ENCODE measurements at regions not wholly inside any gene's neighbourhood (a gene's known extent, or its start where the extent isn't known, plus 50 kb on each side); places are given as distances from the start of the nearest gene placed in this dataset.

- no peak for DNase-seq (ENCODE audit: extremely low read depth in 1 of 11, low read depth in 9 of 11, low spot score in 4 of 11)
Observed at GRCh38 chr4:124017185-124017785, 620.7 kb downstream of the SPRY1 start.

DNA sequence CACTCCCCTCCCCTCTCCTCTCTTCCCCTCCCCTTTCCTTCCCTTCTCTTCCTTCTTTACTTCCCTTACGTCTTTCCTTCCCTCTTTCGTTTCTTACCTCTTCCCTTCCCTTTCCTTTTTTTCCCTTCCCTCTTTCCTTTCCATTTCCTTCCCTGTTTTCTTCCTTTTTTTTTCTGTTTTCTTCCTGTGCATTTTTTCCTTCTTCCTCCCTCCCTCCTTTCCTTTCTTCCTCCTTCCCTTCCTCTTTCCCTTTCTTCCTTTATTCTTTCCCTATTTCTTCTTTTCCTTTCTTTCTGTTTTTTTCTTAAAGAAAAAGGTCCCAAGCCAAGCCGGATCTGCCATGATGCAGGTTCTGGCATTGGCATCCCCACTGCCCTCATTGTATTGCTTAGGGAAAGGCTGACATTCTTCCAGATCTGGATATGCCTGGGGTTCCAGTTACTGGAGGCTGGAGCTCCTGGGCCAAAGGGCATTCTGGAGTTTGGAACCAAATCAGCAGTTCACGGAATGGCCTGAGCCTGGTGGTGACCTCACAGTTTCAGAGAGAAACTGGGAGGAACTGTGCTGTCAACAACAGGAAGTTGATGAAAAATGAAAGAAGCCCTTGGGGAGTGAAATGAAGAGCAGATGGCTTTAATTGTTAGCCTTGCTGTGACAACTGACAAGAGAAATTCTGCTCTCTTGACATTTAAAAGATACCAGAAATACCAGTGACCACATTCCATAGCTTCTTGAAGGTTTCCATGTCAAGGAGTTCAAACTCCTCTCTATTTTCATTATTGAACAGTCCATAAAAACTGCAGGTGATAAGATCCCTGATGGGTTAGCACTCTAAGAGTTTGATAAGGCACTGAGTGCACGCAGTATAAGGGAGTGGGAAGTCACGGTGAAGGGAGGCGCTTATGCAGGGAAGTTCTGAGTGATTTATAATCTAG lies 622.1 kb downstream of the SPRY1 start:
- DNase-seq (ENCODE audit: extremely low read depth in 1 of 11, low read depth in 9 of 11, low spot score in 4 of 11), result peak in 7 of 11 donors; percentile 36 to 60 (median 43)

GRCh38 chr4:124019749-124020549 lies 623.4 kb downstream of the SPRY1 start:
- DNase-seq (ENCODE audit: extremely low read depth in 1 of 11, low read depth in 9 of 11, low spot score in 4 of 11), result no peak

DNA sequence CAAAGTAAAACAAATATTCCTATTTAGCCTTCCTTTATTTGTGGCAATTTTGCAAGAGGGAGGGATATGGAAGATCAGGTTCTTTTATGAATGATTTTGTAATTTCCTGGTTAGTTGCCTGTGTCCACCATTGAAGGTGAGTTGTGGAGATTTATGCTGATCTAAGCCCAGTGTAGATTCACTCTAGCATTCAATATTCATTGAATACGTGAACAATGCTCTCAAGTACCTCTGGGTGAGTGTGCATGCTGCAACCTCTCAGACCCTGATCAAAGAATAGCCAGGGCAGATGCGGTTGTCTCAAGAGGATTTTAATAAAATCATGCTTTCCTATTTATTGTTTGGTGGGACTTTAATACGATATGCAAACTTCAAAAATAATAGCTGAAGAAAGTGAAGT lies 628.4 kb downstream of the SPRY1 start:
- no peak for DNase-seq (ENCODE audit: extremely low read depth in 1 of 11, low read depth in 9 of 11, low spot score in 4 of 11)

DNA sequence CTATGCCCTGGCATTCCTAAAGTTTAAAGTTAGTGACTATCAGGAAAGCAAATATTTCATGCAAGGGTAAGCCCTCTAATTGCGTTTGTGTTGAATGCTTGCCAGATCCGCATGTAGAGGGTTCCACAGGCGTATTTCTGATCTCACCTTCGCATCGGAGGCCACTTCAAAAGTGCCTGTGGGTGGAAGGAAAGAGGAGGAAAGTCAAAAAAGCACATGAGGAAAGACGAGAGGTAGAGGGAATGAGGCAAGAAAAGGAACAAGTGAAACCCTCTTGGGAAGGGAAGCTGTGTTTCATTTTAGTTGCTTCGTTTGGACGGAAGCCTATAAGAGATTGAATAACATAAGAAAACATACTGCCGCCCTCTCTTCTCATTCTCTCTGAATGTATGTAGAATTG lies 628.8 kb downstream of the SPRY1 start:
- no peak for DNase-seq (ENCODE audit: extremely low read depth in 1 of 11, low read depth in 9 of 11, low spot score in 4 of 11)

- peak in 8 of 11 donors; percentile 32 to 67 (median 54) for DNase-seq (ENCODE audit: extremely low read depth in 1 of 11, low read depth in 9 of 11, low spot score in 4 of 11)
Observed at GRCh38 chr4:124028182-124028581, 631.6 kb downstream of the SPRY1 start.

DNA sequence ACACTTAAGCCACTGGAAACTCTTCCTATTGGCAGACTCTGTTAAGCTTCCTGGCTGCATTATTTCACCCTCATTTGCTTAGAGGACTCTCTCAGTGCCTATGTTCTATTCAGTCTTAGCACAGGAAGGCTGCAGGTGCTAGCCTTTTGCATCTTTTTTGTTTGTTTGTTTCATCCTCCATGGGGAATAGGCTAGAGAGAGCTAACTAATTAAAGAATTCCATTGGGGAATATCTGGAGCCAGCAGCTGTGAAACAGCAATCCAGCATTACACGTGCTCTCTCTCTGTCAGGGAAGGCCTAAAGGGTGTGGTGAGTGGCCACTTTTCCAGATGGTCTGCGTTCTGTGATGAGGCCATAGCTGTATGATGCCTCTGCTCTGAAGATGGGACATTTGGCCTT lies 633.6 kb downstream of the SPRY1 start:
- DNase-seq (ENCODE audit: extremely low read depth in 1 of 11, low read depth in 9 of 11, low spot score in 4 of 11), result no peak

- DNase-seq (ENCODE audit: extremely low read depth in 1 of 11, low read depth in 9 of 11, low spot score in 4 of 11), result no peak
Observed at GRCh38 chr4:124032035-124032434, 635.4 kb downstream of the SPRY1 start.

- DNase-seq (ENCODE audit: extremely low read depth in 1 of 11, low read depth in 9 of 11, low spot score in 4 of 11), result no peak
Observed at GRCh38 chr4:124035364-124036041, 638.9 kb downstream of the SPRY1 start.

DNA sequence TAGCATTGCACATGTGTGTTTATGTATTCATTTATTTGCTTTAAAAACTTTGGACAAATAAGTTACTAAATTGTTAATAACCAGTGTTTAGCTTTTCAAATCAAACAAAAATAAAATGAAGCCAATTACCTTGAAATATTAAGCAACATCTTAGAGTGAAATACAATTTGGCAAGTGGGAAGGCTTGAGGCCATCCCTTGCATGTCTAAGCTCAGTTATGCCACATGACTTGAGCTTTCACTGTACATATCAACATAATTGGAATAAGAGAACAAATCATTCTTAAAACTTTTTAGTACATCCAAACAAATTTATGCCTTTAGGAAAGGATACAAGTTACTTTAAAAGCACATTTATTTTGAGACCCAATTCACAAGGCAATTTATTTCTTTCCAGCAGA lies 640.6 kb downstream of the SPRY1 start:
- DNase-seq (ENCODE audit: extremely low read depth in 1 of 11, low read depth in 9 of 11, low spot score in 4 of 11), result no peak

DNA sequence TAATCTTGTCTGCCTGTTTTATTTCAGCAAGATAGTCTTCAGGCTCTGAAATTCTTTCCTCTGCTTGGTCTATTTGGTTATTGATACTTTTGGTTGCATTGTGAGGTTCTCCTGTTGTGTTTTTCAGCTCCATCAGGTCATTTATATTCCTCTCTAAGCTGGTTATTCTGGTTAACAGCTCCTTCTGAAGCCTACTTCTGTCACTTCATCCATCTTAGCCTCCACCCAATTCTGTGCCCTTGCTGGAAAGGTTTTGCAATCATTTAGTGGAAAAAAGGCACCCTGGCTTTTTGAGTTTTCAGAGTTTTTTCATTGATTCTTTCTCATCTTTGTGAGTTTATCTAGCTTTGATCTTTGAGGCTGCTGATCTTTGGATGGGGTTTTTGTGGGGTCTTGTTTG lies 647.7 kb downstream of the SPRY1 start:
- no peak for DNase-seq (ENCODE audit: extremely low read depth in 1 of 11, low read depth in 9 of 11, low spot score in 4 of 11)

GRCh38 chr4:124044867-124045266 lies 648.3 kb downstream of the SPRY1 start:
- no peak for DNase-seq (ENCODE audit: extremely low read depth in 1 of 11, low read depth in 9 of 11, low spot score in 4 of 11)

DNA sequence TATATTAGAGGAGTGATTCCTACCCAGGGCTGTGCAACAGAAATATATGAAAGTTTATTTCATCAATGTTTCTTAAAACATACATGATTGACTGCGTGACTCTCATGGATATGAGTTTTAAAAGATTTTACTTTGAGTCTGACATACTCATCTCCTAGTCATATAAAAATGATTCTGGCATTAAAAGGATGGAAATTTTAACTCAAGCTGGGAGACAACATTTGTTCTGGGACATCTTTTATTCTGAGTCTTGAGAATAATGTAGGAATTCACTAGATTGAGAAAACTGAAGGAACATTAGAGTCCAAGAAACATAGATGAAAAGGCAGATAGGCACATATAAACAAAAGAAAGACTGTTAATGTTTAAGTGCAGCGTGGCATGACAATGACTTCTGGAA lies 649.6 kb downstream of the SPRY1 start:
- DNase-seq (ENCODE audit: extremely low read depth in 1 of 11, low read depth in 9 of 11, low spot score in 4 of 11), result no peak

DNA sequence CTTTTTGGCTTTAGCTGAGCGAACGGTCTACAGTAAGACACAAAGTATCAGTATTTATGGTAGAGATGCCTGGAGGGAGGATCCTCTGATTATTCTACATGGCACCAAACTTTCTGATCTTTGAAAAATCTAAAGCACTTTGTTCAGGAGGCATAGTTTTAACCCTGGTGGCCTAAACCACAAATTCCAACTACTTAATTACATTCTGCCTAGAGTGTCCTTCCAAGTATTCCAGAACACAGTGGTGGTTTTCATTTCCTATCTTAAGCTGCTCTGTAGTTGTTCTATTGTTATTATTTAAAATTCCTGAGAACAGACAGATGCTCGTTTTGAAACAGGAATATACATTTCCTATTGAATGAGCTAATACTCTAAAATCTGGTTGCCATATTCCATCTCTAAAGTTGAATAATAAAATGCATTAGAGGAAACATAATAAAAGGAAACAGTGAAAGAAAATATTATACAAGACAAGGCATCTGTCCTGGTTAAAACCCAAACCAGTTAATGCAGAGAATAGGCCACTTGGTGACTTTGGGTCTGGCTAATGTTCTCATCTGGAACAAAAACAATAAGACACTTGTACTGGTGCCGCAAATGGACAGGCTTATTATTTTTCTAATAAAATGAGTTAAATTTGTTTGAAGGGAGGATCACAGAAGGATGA lies 657.4 kb downstream of the SPRY1 start:
- no peak for DNase-seq (ENCODE audit: extremely low read depth in 1 of 11, low read depth in 9 of 11, low spot score in 4 of 11)

GRCh38 chr4:124055336-124055735 lies 657.2 kb downstream of the ANKRD50 start:
- DNase-seq (ENCODE audit: extremely low read depth in 1 of 11, low read depth in 9 of 11, low spot score in 4 of 11), result no peak

DNA sequence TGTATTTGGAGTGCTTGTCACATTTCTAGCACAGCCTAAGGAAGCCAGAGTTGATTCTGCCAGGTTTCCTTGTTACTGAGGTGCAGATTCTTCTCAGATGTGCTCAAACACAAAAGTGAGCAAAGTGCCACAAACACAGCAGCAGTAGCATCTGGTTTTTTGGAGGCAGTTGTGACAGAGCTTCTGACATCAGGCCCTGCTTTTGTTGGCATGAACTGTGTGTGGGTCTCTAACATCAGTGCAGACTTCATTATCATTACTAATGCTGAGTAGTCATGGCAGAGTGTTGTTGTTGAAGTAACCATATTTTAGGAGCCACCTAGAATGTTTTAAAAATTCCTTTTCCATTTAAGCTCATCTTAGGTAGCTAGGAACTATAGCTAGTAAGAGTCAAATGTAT lies 656.6 kb downstream of the ANKRD50 start:
- no peak for DNase-seq (ENCODE audit: extremely low read depth in 1 of 11, low read depth in 9 of 11, low spot score in 4 of 11)

DNA sequence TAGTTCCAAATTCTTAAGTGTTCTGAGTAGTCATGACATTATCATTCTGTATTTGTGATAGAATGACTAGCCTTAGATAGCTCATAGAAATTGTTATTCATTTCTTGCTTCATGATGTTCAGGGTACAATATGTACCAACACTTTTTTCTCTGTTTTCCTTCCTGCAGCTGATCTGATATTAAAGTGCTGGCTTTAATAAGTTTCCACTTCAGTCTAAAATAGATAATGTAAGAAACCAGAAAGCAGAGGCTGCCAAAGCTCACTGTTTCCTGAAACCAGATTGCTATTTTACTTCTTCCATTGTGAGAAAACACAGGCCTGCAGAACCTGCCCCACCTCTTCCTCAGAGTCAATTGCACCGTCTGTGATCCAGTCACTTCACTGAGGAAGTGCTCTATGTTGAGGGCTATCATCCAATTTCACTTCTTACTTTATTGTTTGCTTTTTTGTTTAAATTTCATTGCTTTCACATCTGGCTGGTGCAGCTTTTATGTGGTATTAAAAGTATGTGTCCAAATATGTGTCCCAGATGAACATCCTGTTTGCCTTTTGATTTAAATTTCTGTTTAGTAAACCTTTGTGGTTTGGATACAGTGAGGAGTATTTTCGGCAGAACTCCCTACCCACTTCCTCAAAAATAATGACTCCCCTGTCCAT lies 652.1 kb downstream of the ANKRD50 start:
- peak in 4 of 11 donors; percentile 7 to 22 (median 14) for DNase-seq (ENCODE audit: extremely low read depth in 1 of 11, low read depth in 9 of 11, low spot score in 4 of 11)

DNA sequence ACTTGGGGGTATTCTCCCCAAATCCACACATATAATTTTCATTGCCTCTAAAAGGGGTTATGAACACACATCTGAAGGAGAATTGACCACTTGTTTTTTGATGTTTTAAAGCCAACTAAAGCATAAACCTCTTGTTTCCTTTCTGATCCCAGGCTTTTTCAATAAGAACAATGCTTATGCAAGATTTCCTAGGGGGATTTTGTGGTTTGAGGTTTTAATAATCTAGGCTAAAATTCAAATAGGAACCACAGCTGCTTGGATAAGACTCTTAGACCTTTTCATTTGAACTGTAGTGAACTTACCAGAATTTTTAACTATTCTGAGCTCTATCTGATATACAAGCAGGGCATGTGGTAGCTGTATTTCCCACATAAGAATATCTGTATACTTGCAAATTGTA lies 651.1 kb downstream of the ANKRD50 start:
- no peak for DNase-seq (ENCODE audit: extremely low read depth in 1 of 11, low read depth in 9 of 11, low spot score in 4 of 11)

Data from renal cortex interstitium (tissue), 11 donors.